NB4 (cell line): ENCODE measurements at regions not wholly inside any gene's neighbourhood (a gene's known extent, or its start where the extent isn't known, plus 50 kb on each side); places are given as distances from the start of the nearest gene placed in this dataset.

Source experiments
- CTCF ChIP-seq: IDR thresholded peaks from one replicate; pipeline ENCODE4 v1.5.1; 2012; ENCODE audit warnings: low read depth, low read length
- MYC ChIP-seq: IDR thresholded peaks from 2 replicates; pipeline ENCODE4 v1.6.1; 2011; ENCODE audit warnings: low read depth, low read length
- POLR2A ChIP-seq: IDR thresholded peaks from 2 replicates; pipeline ENCODE4 v1.6.1; 2011; ENCODE audit warnings: mild to moderate bottlenecking; ENCODE audit not compliant: insufficient read length; ENCODE audit errors: extremely low read depth

- TF ChIP-seq POLR2A (no peak), CTCF (no peak), MYC (no peak)
Observed at GRCh38 chr4:97208749-97209148, 934.5 kb downstream of the STPG2 start.
